ENCODE measurements at regions not wholly inside any gene's neighbourhood (a gene's known extent, or its start where the extent isn't known, plus 50 kb on each side); places are given as distances from the start of the nearest gene placed in this dataset.

- H3K4me1 ChIP-seq (ENCODE audit: control insufficient read depth in 2 of 3, insufficient read depth in 2 of 3, low read depth in 1 of 3, low read length in 3 of 3) = no peaks in the 10 kb centered on the region
- DNase-seq = no peak
- no peaks in the 10 kb centered on the region for H3K27me3 ChIP-seq (ENCODE audit: control insufficient read depth, insufficient read depth, low read length)
- H3K9ac ChIP-seq (ENCODE audit: low read length in 3 of 3) = no peak overlapping the region
- no peaks in the 10 kb centered on the region for H3K9me3 ChIP-seq (ENCODE audit: control insufficient read depth in 2 of 3, insufficient read depth in 1 of 3, low read length in 3 of 3)
- TF ChIP-seq, protein P1, sequence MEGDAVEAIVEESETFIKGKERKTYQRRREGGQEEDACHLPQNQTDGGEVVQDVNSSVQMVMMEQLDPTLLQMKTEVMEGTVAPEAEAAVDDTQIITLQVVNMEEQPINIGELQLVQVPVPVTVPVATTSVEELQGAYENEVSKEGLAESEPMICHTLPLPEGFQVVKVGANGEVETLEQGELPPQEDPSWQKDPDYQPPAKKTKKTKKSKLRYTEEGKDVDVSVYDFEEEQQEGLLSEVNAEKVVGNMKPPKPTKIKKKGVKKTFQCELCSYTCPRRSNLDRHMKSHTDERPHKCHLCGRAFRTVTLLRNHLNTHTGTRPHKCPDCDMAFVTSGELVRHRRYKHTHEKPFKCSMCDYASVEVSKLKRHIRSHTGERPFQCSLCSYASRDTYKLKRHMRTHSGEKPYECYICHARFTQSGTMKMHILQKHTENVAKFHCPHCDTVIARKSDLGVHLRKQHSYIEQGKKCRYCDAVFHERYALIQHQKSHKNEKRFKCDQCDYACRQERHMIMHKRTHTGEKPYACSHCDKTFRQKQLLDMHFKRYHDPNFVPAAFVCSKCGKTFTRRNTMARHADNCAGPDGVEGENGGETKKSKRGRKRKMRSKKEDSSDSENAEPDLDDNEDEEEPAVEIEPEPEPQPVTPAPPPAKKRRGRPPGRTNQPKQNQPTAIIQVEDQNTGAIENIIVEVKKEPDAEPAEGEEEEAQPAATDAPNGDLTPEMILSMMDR (IDR thresholded peaks at IDR 0.05; ENCODE audit: borderline replicate concordance, extremely low read depth, insufficient read depth) = no peak
- H3K27ac ChIP-seq (ENCODE audit: low read depth in 2 of 2, low read length in 2 of 2) = no peak overlapping the region
- intact Hi-C loops (cut with DNase I) = no loop called here
- no peak overlapping the region for H3K4me3 ChIP-seq (ENCODE audit: low read length in 3 of 3)
- no peak for FAIRE-seq
- H3K36me3 ChIP-seq (ENCODE audit: control insufficient read depth in 2 of 3, insufficient read depth in 3 of 3, low read length in 3 of 3) = peaks cover 0 to 3% (median 0%) of the 10 kb centered on the region in 3 donors
Observed at GRCh38 chr14:71619472-71619871, 312.8 kb upstream of the RGS6 start.

GRCh38 chr14:71620401-71620800, 311.8 kb upstream of the RGS6 start:
- Histone ChIP-seq H3K4me3 (ENCODE audit: low read length in 3 of 3) (no peak overlapping the region), H3K36me3 (ENCODE audit: control insufficient read depth in 2 of 3, insufficient read depth in 3 of 3, low read length in 3 of 3) (peaks cover 0 to 3% (median 0%) of the 10 kb centered on the region in 3 donors), H3K27ac (ENCODE audit: low read depth in 2 of 2, low read length in 2 of 2) (no peak overlapping the region), H3K4me1 (ENCODE audit: control insufficient read depth in 2 of 3, insufficient read depth in 2 of 3, low read depth in 1 of 3, low read length in 3 of 3) (no peaks in the 10 kb centered on the region), H3K9ac (ENCODE audit: low read length in 3 of 3) (no peak overlapping the region), H3K27me3 (ENCODE audit: control insufficient read depth, insufficient read depth, low read length) (no peaks in the 10 kb centered on the region), H3K9me3 (ENCODE audit: control insufficient read depth in 2 of 3, insufficient read depth in 1 of 3, low read length in 3 of 3) (no peaks in the 10 kb centered on the region)
- DNase-seq (no peak), FAIRE-seq (no peak)
- TF ChIP-seq, protein P1 (IDR thresholded peaks at IDR 0.05; ENCODE audit: borderline replicate concordance, extremely low read depth, insufficient read depth) = no peak
- intact Hi-C loops (cut with DNase I) = no loop called here

DNA sequence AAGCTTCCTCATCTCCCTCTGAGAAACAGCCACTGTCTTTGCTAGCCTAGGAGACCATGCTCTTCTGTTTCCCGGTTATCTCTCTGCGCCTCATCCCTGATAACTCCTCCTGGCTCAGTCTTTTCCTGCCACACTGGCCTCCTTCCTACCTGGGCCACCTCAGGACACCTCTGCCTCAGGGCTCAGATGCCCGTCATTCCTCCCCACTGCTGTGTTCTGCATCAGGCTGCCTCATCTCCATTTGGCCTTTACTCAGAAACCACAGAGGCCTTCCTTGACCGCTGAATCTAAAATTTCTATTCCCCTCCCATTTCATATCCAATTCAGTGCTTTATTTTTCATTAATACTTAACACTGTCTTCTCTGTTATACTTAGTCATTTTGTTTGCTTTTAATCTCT, 311.0 kb upstream of the RGS6 start:
- H3K27me3 ChIP-seq (ENCODE audit: control insufficient read depth, insufficient read depth, low read length) = no peaks in the 10 kb centered on the region
- H3K9me3 ChIP-seq (ENCODE audit: control insufficient read depth in 2 of 3, insufficient read depth in 1 of 3, low read length in 3 of 3) = no peaks in the 10 kb centered on the region
- no peaks in the 10 kb centered on the region for H3K4me1 ChIP-seq (ENCODE audit: control insufficient read depth in 2 of 3, insufficient read depth in 2 of 3, low read depth in 1 of 3, low read length in 3 of 3)
- no peak overlapping the region for H3K27ac ChIP-seq (ENCODE audit: low read depth in 2 of 2, low read length in 2 of 2)
- DNase-seq = no peak
- intact Hi-C loops (cut with DNase I) = no loop called here
- TF ChIP-seq, protein P1 (IDR thresholded peaks at IDR 0.05; ENCODE audit: borderline replicate concordance, extremely low read depth, insufficient read depth) = no peak
- no peak overlapping the region for H3K4me3 ChIP-seq (ENCODE audit: low read length in 3 of 3)
- FAIRE-seq = no peak
- H3K9ac ChIP-seq (ENCODE audit: low read length in 3 of 3) = no peak overlapping the region
- peaks cover 0 to 3% (median 0%) of the 10 kb centered on the region in 3 donors for H3K36me3 ChIP-seq (ENCODE audit: control insufficient read depth in 2 of 3, insufficient read depth in 3 of 3, low read length in 3 of 3)

DNA sequence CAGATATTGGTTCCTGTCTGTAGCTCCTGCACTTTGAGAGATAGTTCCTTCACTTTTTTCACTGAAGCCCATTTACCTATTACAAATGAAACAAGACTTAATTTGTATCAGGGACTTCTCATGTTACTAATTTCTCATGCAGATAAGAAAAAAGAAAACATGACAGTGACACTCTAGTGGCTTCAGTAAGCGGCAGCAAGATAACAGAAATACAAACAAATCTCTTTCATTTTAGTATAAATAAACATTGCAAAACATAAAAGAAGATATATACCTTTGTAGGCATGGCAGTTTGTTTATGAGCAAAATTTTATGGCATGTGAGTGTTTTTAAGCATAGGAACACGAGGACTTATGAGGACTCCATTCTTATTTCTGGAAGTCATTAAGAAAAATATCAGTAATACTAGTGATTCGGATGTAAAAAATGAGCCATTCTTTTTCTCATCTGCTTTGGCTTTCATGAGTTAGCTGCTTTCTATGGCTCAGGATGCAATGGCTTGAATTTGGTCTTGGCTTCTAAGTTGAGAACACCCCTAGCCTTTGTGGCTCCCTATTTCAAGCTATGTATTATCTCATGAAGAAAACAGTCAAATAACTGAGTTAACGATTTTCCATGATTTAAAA, 310.1 kb upstream of the RGS6 start:
- Histone ChIP-seq H3K36me3 (ENCODE audit: control insufficient read depth in 2 of 3, insufficient read depth in 3 of 3, low read length in 3 of 3) (peaks cover 0 to 3% (median 0%) of the 10 kb centered on the region in 3 donors), H3K9me3 (ENCODE audit: control insufficient read depth in 2 of 3, insufficient read depth in 1 of 3, low read length in 3 of 3) (no peaks in the 10 kb centered on the region), H3K27me3 (ENCODE audit: control insufficient read depth, insufficient read depth, low read length) (no peaks in the 10 kb centered on the region), H3K9ac (ENCODE audit: low read length in 3 of 3) (no peak overlapping the region), H3K27ac (ENCODE audit: low read depth in 2 of 2, low read length in 2 of 2) (no peak overlapping the region), H3K4me1 (ENCODE audit: control insufficient read depth in 2 of 3, insufficient read depth in 2 of 3, low read depth in 1 of 3, low read length in 3 of 3) (no peaks in the 10 kb centered on the region), H3K4me3 (ENCODE audit: low read length in 3 of 3) (no peak overlapping the region)
- intact Hi-C loops (cut with DNase I) = no loop called here
- DNase-seq (no peak), FAIRE-seq (no peak)
- TF ChIP-seq, protein P1 (IDR thresholded peaks at IDR 0.05; ENCODE audit: borderline replicate concordance, extremely low read depth, insufficient read depth) = no peak

Data from kidney (tissue), 13 donors.